Natural killer cell treated with Interleukin-12 subunit alpha and Interleukin-12 subunit beta and Interleukin-15 and Interleukin-18, amount 100 ng/mL, for 72 hours (primary cell): ENCODE measurements at regions not wholly inside any gene's neighbourhood (a gene's known extent, or its start where the extent isn't known, plus 50 kb on each side); places are given as distances from the start of the nearest gene placed in this dataset.
"Not testable (repeated sequence)": the region's sequence is repeated elsewhere in the genome, so short reads cannot be mapped to it uniquely, and the experiment has no call there.

Source experiments
- ATAC-seq, 2 donors: fragments of 150-1000 bp; cut with Tn5 transposase in 1 of 2; sonication (Bioruptor Pico), chemical (Tn5 transposase) in 1 of 2; 2 replicates each; pipeline ENCODE4 v1.10.0; 2021
- DNase-seq: peaks from one replicate; pipeline ENCODE4 v3.0.0; 2022; ENCODE audit warnings: low spot score
- H3K27ac Mint-ChIP-seq, 2 donors: 1 replicate in 1 of 2; 2 replicates in 1 of 2; pipeline ENCODE4 v1.8.0; 2022; ENCODE audit warnings: mixed read lengths in 2 of 2, mild to moderate bottlenecking in 1 of 2, moderate library complexity in 1 of 2
- H3K27me3 Mint-ChIP-seq, 2 donors: 1 replicate in 1 of 2; 2 replicates in 1 of 2; pipeline ENCODE4 v1.8.0; 2022; ENCODE audit warnings: mixed read lengths in 2 of 2
- H3K36me3 Mint-ChIP-seq: one replicate; pipeline ENCODE4 v1.8.0; 2022; ENCODE audit warnings: mixed read lengths
- H3K4me1 Mint-ChIP-seq, 2 donors: 1 replicate in 1 of 2; 2 replicates in 1 of 2; pipeline ENCODE4 v1.8.0; 2022; ENCODE audit warnings: low read depth in 2 of 2, mixed read lengths in 2 of 2, mild to moderate bottlenecking in 1 of 2
- H3K4me3 Mint-ChIP-seq: one replicate; pipeline ENCODE4 v1.8.0; 2022; ENCODE audit warnings: mixed read lengths
- H3K9me3 Mint-ChIP-seq: 2 replicates; pipeline ENCODE4 v1.8.0; 2022; ENCODE audit warnings: mixed read lengths

DNA sequence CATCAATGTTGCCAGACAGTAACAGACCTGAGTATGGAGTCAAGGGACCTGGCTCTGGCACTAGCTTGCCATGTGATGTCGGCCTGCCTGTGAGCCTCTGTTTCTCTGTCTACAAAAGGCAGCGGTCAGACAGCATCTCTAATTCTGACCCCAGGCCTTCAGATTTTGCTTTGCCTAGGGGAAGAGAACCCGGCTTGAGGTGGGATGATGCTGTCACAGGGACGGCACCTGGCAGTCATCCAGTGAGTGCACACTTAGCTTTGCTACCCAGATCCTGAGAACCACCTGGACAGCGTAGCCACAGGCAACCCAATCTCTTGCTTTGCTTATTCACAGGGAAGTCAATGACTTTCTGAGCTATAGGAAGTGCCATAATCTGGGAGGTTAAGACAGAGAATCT, 135.2 kb upstream of the SALL1 start:
- Mint-ChIP-seq H3K27me3 (no peaks in the 10 kb centered on the region), H3K9me3 (peaks cover 6% of the 10 kb centered on the region), H3K27ac (no peak overlapping the region), H3K36me3 (no peaks in the 10 kb centered on the region), H3K4me1 (no peaks in the 10 kb centered on the region), H3K4me3 (no peak overlapping the region)
- ATAC-seq, result no peak
- DNase-seq, result no peak

DNA sequence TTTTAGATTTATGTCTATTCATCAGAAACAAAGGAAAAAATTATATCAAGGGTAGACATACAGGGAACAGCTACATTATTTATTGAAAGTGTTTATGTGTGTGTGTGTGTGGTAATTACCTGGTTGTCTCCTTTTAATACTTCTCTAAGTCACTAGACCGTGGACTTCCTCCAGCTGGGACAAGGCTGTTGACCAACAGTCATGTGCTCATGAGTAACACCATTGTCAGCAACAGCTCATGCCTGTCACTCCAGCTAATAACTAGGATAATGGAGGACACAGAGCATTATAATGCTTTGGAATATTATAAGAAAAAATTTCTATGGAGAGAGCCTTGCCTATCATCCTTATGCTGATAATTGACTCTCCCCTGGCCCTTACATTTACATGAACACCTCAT, 125.3 kb upstream of the SALL1 start:
- Mint-ChIP-seq H3K9me3 (peaks cover 5% of the 10 kb centered on the region), H3K4me3 (no peak overlapping the region), H3K27me3 (no peaks in the 10 kb centered on the region), H3K27ac (no peak overlapping the region), H3K36me3 (no peaks in the 10 kb centered on the region), H3K4me1 (no peaks in the 10 kb centered on the region)
- DNase-seq, result no peak
- no peak for ATAC-seq

DNA sequence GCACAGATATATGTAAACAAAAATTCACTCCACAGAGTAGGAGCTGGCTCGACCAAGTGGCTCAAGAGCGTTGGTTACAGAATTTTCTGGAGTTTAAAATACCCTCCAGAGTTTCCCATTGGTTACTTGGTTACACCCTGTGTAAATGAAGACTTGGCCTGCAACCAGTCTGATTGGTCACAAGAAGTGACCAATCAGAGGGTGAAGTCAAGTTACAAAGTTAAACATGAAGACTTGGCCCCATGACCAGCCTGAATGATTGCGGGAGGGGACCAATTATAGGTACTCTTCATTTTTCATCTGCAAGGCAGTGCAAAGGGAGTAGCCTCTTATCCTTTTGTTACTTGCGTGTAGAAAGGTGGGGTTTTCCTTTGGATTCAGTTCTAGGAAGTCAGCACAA, 121.3 kb upstream of the SALL1 start:
- ATAC-seq (no peak), DNase-seq (no peak)
- Mint-ChIP-seq H3K4me1 (no peaks in the 10 kb centered on the region), H3K4me3 (no peak overlapping the region), H3K36me3 (no peaks in the 10 kb centered on the region), H3K9me3 (peaks cover 7% of the 10 kb centered on the region), H3K27ac (no peak overlapping the region), H3K27me3 (no peaks in the 10 kb centered on the region)

DNA sequence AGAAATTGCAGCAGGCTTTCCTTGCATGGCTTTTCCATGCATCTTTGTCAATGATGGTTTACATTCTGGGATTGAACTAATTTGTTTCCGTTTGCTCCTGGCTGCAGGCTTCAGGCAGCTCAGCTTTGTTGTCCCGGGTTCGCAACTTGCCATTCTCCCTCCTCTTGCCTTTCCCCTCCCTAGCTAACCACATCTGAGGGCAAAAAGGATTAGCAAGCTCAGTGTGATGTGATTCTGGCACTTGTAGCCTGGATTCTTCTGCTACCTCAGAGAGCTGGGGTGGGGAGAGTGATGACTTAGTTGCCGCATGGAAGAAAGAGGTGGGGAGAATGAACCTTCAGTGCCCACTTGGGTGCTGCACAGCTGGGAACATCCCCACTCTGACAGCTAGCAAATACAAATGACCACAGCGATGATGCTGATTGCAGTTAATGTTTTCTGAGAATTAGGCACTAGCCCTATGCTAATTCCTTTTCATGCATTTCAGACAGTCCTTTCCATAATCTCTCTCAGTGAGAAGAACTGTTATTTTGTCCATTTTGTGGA, 120.2 kb upstream of the SALL1 start:
- DNase-seq, result no peak
- H3K9me3 Mint-ChIP-seq, result peaks cover 7% of the 10 kb centered on the region
- H3K27me3 Mint-ChIP-seq, result no peaks in the 10 kb centered on the region
- no peaks in the 10 kb centered on the region for H3K4me1 Mint-ChIP-seq
- ATAC-seq, result no peak
- H3K36me3 Mint-ChIP-seq, result no peaks in the 10 kb centered on the region
- H3K4me3 Mint-ChIP-seq, result no peak overlapping the region
- H3K27ac Mint-ChIP-seq, result no peak overlapping the region

DNA sequence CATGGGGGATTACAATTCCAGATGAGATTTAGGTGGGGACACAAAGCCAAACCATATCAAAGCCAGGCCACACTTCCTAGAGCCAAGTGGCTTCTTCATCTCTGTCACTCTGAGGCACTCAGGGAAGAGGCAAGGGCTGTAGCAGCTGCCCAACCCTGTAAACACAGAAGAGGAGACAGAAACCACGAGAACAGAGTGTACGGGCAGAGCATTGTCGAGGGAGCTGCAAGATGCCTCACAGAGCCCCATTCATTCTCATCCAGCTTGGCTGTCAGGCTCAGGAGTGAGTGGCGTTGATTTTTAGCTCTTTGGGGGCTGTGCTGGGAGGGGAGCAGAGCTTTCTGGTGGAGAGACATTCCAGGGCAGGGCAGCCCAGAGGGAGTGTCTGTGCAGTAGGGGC, 117.2 kb upstream of the SALL1 start:
- no peaks in the 10 kb centered on the region for H3K4me1 Mint-ChIP-seq
- no peaks in the 10 kb centered on the region for H3K27me3 Mint-ChIP-seq
- H3K27ac Mint-ChIP-seq, result no peak overlapping the region
- H3K36me3 Mint-ChIP-seq, result no peaks in the 10 kb centered on the region
- ATAC-seq (no peak), DNase-seq (no peak)
- H3K4me3 Mint-ChIP-seq, result no peak overlapping the region
- peaks cover 9% of the 10 kb centered on the region for H3K9me3 Mint-ChIP-seq

DNA sequence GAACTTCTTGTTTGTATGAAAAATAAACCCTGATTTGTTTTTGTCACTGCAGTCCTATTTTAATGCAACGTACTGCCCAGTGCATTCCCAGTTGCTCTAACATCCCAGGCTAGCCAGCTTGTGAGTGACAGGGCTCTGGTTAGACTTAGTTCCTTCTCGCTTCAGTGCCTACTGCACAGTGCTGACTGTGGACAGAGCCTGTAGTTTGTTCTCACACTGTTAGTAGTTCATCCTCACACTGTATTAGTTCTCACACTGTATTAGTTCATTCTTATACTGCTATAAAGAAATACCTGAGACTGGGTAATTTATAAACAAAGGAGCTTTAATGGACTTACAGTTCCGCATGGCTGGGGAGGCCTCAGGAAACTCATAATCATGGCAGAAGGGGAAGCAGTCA, 116.6 kb upstream of the SALL1 start:
- no peak overlapping the region for H3K27ac Mint-ChIP-seq
- peaks cover 9% of the 10 kb centered on the region for H3K9me3 Mint-ChIP-seq
- no peaks in the 10 kb centered on the region for H3K27me3 Mint-ChIP-seq

DNA sequence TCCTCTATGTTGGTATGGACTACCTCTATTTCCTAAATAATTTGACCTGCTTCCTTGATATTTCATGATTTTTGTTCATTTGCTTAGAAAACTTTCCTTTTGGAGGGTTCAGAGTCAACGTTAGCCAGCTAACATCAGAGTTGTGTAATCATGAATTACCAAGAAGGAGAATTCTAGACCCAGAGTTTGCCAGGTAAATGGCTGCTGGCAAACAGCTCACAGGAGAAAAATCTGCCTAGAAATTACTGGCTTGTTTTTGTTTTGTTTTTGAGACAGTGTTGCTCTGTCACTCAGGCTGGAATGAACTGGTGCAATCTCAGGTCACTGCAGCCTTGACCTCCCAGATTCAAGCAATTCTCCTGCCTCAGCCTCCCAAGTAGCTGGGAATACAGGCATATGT, 111.4 kb upstream of the SALL1 start:
- ATAC-seq, result no peak
- no peaks in the 10 kb centered on the region for H3K4me1 Mint-ChIP-seq
- H3K27me3 Mint-ChIP-seq, result no peaks in the 10 kb centered on the region
- H3K27ac Mint-ChIP-seq, result no peak overlapping the region
- H3K36me3 Mint-ChIP-seq, result no peaks in the 10 kb centered on the region
- peaks cover 14% of the 10 kb centered on the region for H3K9me3 Mint-ChIP-seq
- no peak for DNase-seq
- H3K4me3 Mint-ChIP-seq, result no peak overlapping the region

More for the DNA sequence above, 116.6 kb upstream of the SALL1 start:
- ATAC-seq, result no peak
- no peak for DNase-seq
- Mint-ChIP-seq H3K4me3 (no peak overlapping the region), H3K4me1 (no peaks in the 10 kb centered on the region), H3K36me3 (no peaks in the 10 kb centered on the region)

DNA sequence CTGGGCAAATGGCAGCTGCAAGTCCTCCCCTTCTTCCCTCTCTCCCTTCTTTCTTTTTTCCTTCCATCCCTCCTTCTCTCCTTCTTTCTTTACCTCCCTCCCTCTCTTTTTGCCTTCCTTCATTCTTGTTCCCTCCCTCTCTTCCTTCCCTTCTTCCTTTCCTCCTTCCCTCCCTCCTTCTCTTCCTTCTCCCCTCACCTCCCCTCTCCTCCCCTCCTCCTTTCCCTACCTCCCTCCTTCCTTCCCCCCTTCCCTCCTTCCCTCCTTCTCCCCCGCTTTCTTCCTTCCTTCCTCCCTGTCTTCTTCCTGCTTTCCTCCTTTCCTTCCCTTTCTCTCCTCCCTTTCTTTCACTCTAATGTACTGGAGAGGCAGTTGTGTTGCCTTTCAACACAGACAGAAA, 110.8 kb upstream of the SALL1 start:
- Mint-ChIP-seq H3K36me3 (no peaks in the 10 kb centered on the region), H3K27me3 (no peaks in the 10 kb centered on the region), H3K4me3 (no peak overlapping the region), H3K27ac (no peak overlapping the region), H3K4me1 (no peaks in the 10 kb centered on the region), H3K9me3 (peaks cover 14% of the 10 kb centered on the region)
- ATAC-seq (no peak), DNase-seq (no peak)

DNA sequence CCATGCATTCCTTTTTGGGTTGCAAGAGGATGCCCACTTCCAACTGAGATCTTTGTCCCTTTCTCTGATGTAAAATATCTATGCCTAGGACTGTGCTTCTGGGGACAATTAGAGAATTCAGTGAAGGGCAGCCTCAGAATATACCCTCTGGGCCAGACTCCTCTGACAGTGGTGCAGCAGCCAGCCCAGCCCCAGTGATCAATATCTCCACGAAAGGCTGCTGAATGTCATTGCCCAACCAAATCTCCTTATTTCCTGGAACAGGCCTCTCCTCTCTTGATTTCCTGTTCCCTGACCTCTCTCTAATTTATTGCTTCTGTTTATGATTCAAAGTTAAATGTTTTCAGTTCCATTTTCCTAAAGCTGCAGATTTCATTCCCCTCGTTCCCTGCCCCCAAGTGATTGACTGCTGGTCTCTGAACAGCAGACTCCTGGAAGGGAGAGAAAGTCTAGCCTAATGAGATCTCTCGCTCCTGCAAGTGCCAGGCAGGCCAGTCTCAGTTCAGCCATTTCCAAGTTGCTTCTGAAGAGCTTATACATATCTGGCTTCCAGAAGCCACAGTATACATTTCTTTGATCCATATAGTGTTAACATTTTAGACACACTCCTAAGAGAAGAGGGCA, 104.4 kb upstream of the SALL1 start:
- Mint-ChIP-seq H3K36me3 (no peaks in the 10 kb centered on the region), H3K9me3 (peaks cover 21% of the 10 kb centered on the region), H3K4me3 (no peak overlapping the region), H3K27me3 (peaks cover 0 to 13% of the 10 kb centered on the region in 2 donors), H3K4me1 (no peaks in the 10 kb centered on the region), H3K27ac (no peak overlapping the region)
- DNase-seq (no peak), ATAC-seq (no peak)

DNA sequence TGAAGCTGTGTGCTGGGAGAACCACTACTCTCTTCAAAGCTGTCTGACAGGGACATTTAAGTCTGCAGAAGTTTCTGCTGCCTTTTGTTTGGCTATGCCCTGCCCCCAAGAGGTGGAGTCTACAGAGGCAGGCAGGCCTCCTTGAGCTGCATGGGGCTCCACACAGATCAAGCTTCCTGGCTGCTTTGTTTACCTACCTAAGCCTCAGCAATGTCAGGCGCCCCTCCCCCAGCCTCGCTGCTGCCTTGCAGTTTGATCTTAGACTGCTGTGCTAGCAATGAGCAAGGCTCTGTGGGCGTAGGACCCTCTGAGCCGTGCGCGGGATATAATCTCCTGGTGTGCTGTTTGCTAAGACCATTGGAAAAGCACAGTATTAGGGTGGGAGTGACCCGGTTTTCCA, 103.3 kb upstream of the SALL1 start:
- H3K36me3 Mint-ChIP-seq, ATAC-seq, H3K27ac Mint-ChIP-seq, DNase-seq, H3K4me1 Mint-ChIP-seq, H3K4me3 Mint-ChIP-seq: not testable (repeated sequence)
- H3K9me3 Mint-ChIP-seq, result peaks cover 21% of the 10 kb centered on the region
- H3K27me3 Mint-ChIP-seq, result peaks cover 0 to 13% of the 10 kb centered on the region in 2 donors

DNA sequence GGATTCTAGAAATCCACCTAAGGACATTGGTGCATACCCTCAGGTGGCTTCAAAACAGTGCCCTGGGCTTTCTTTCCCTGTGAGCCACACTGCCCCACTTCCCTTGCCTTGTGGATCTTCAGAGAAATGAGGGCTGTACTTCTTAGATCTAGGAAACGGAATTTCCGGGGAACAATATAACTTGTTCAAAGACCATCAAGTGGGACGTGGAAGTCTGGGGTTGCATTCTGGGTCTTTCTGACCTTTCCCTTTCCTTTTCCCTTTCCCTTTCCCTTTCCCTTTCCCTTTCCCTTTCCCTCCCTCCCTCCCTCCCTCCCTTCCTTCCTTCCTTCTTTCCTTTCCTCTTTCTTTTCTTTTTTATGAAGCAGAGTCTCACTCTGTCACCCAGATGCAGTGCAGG, 97.1 kb upstream of the SALL1 start:
- peaks cover 0 to 5% of the 10 kb centered on the region in 2 donors for H3K27me3 Mint-ChIP-seq
- ATAC-seq (no peak), DNase-seq (no peak)
- peaks cover 13% of the 10 kb centered on the region for H3K9me3 Mint-ChIP-seq
- H3K4me1 Mint-ChIP-seq, result no peaks in the 10 kb centered on the region
- no peaks in the 10 kb centered on the region for H3K36me3 Mint-ChIP-seq
- H3K4me3 Mint-ChIP-seq, result no peak overlapping the region
- H3K27ac Mint-ChIP-seq, result no peak overlapping the region

DNA sequence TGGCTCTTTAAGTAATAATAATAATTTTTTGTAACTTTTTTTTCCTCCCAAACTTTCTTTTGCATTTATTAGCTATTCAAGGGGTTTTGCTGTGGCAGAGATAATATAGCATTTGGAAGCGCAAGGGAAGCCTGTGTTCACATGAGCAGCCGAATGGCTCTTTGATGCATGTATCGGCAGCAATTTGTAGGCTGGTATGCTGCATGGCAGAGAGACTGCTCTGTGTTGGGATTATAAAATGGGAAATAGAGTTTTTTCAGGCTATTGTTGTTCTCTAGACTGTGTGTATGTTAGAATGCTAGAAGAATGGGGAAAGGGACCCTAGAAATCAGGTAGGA, 94.6 kb upstream of the SALL1 start:
- H3K27ac Mint-ChIP-seq, result no peak overlapping the region
- H3K4me1 Mint-ChIP-seq, result no peaks in the 10 kb centered on the region
- H3K36me3 Mint-ChIP-seq, result no peaks in the 10 kb centered on the region
- ATAC-seq (no peak), DNase-seq (no peak)
- no peaks in the 10 kb centered on the region for H3K27me3 Mint-ChIP-seq
- H3K4me3 Mint-ChIP-seq, result no peak overlapping the region
- H3K9me3 Mint-ChIP-seq, result peaks cover 8% of the 10 kb centered on the region

DNA sequence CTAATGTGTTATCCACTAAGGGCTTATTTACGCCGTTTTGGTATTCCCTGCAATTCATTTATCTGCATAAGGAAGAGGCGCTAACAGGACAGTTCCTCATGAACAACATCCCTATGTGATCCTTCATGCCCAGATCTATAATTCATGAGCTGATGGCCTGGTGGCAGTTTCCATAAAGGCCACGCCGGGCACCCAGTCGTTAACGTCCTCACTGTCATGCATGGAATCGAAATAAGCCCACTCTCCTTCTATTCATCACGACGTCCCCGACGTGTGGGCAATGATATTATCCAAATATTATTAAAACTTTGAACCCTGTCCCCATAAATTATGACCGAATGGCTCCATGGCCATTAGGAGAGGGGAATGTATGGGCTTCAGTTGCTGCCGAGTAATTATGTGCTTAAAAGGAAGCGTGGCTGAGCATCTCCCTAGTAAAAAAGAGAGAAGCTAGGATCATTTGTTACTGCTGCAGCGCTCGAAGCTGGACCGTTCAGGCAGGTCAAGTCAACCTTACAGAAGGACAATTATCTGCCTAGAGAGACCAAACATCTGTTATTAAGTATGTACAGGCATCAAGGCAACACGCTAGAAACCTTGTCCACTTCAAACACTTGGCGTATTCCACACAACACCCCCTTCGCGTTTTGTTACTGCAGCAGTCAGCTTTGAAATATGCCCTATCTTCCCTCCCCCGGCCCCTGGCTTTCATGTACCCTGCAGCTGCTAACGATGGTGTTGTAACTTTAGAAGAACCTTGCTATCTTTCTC, 94.0 kb upstream of the SALL1 start:
- H3K36me3 Mint-ChIP-seq, result no peaks in the 10 kb centered on the region
- ATAC-seq, result no peak
- peaks cover 10% of the 10 kb centered on the region for H3K9me3 Mint-ChIP-seq
- no peak for DNase-seq
- no peaks in the 10 kb centered on the region for H3K27me3 Mint-ChIP-seq
- no peak overlapping the region for H3K4me3 Mint-ChIP-seq
- H3K4me1 Mint-ChIP-seq, result no peaks in the 10 kb centered on the region
- no peak overlapping the region for H3K27ac Mint-ChIP-seq

DNA sequence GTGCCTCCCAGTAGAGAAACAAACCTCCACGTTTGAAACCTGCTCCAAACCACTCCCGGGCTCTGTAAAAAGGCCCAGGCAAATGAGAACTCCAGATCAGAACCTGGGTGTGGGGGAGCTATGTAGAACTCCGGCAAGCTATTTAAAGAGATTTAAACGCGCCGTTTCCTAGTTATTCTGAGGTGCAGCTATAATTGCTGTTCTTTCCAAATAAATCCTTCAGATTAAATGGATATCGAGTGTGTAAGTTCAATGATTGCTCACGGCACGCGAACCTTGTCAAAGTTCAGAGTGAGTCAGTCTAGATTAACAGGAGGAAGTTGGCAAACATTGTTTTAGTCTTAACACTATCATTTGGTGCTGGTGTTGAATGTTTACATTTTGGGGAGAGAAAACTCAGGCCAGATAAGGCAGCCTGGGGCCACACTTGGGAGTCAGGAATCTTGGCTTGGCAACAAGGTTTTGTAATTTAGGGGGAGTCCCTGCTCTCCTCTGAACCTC, 92.9 kb upstream of the SALL1 start:
- H3K4me1 Mint-ChIP-seq, result no peaks in the 10 kb centered on the region
- no peak for ATAC-seq
- H3K4me3 Mint-ChIP-seq, result no peak overlapping the region
- H3K27me3 Mint-ChIP-seq, result no peaks in the 10 kb centered on the region
- H3K36me3 Mint-ChIP-seq, result no peaks in the 10 kb centered on the region
- peaks cover 20% of the 10 kb centered on the region for H3K9me3 Mint-ChIP-seq
- H3K27ac Mint-ChIP-seq, result no peak overlapping the region
- no peak for DNase-seq
